Mesenchymal stem cell (in vitro differentiated cells and primary cell): ENCODE measurements at regions not wholly inside any gene's neighbourhood (a gene's known extent, or its start where the extent isn't known, plus 50 kb on each side); places are given as distances from the start of the nearest gene placed in this dataset.
"Not testable (repeated sequence)": the region's sequence is repeated elsewhere in the genome, so short reads cannot be mapped to it uniquely, and the experiment has no call there.

Source experiments
- DNase-seq: peaks from one replicate; pipeline ENCODE4 v3.0.0-alpha.2; 2013
- H2AFZ ChIP-seq: one replicate; pipeline ENCODE4 v1.6.1; 2013; ENCODE audit warnings: low read depth, mild to moderate bottlenecking, control low read depth, inconsistent platforms, low read length, moderate library complexity
- H2AK5ac ChIP-seq: 2 replicates; pipeline ENCODE4 v1.6.1; 2013; ENCODE audit warnings: low read length, moderate library complexity, mild to moderate bottlenecking, inconsistent platforms; ENCODE audit not compliant: severe bottlenecking
- H2BK120ac ChIP-seq: one replicate; pipeline ENCODE4 v1.6.1; 2013; ENCODE audit warnings: low read depth, mild to moderate bottlenecking, inconsistent platforms, low read length, moderate library complexity
- H2BK12ac ChIP-seq, 2 experiments: one replicate each; pipeline ENCODE4 v1.6.1; 2013; ENCODE audit warnings: inconsistent platforms in 2 of 2, low read length in 2 of 2, mild to moderate bottlenecking in 2 of 2, moderate library complexity in 2 of 2, control low read depth in 1 of 2
- H2BK15ac ChIP-seq: one replicate; pipeline ENCODE4 v1.6.1; 2013; ENCODE audit warnings: mild to moderate bottlenecking, low read depth, inconsistent platforms; ENCODE audit not compliant: poor library complexity, severe bottlenecking
- H2BK5ac ChIP-seq: 2 replicates; pipeline ENCODE4 v1.6.1; 2013; ENCODE audit warnings: low read depth, mild to moderate bottlenecking, low read length, control low read depth, inconsistent platforms; ENCODE audit not compliant: poor library complexity, severe bottlenecking
- H3K14ac ChIP-seq, 2 experiments: one replicate each; pipeline ENCODE4 v1.6.1; 2013; ENCODE audit warnings: inconsistent platforms in 2 of 2, low read length in 2 of 2, control low read depth in 1 of 2, mild to moderate bottlenecking in 1 of 2, moderate library complexity in 1 of 2
- H3K18ac ChIP-seq, 2 experiments: one replicate each; pipeline ENCODE4 v1.6.1; 2013; ENCODE audit warnings: inconsistent platforms in 2 of 2, low read length in 2 of 2, control low read depth in 1 of 2, low read depth in 1 of 2, mild to moderate bottlenecking in 1 of 2
- H3K23ac ChIP-seq, 2 experiments: one replicate each; pipeline ENCODE4 v1.6.1; 2013; ENCODE audit warnings: inconsistent platforms in 2 of 2, low read length in 2 of 2, mild to moderate bottlenecking in 2 of 2, moderate library complexity in 2 of 2, control low read depth in 1 of 2
- H3K27ac ChIP-seq: 2 replicates; pipeline ENCODE4 v1.5.1; 2013; ENCODE audit warnings: mild to moderate bottlenecking, moderate library complexity, low read length, control low read depth, inconsistent platforms; ENCODE audit not compliant: poor library complexity, severe bottlenecking
- H3K27me3 ChIP-seq, 2 experiments: 2 replicates each; pipeline versions ENCODE4 v1.6.1 to v1.7.0; 2013; ENCODE audit warnings: low read length in 2 of 2, mild to moderate bottlenecking in 2 of 2, moderate library complexity in 2 of 2, control low read depth in 1 of 2, inconsistent platforms in 1 of 2; ENCODE audit not compliant: control insufficient read depth in 1 of 2, insufficient read depth in 1 of 2
- H3K36me3 ChIP-seq, 2 experiments: 2 replicates each; pipeline versions ENCODE4 v1.6.1 to v1.7.0; 2013; ENCODE audit warnings: low read length in 2 of 2, control low read depth in 1 of 2, inconsistent platforms in 1 of 2, low read depth in 1 of 2, mild to moderate bottlenecking in 1 of 2; ENCODE audit not compliant: insufficient read depth in 2 of 2, control insufficient read depth in 1 of 2
- H3K4ac ChIP-seq, 2 experiments: one replicate each; pipeline ENCODE4 v1.6.1; 2013; ENCODE audit warnings: inconsistent platforms in 2 of 2, low read length in 2 of 2, mild to moderate bottlenecking in 2 of 2, moderate library complexity in 2 of 2, control low read depth in 1 of 2, low read depth in 1 of 2
- H3K4me1 ChIP-seq: 2 replicates; pipeline ENCODE4 v1.6.1; 2013; ENCODE audit warnings: low read depth, low read length, control low read depth; ENCODE audit not compliant: control insufficient read depth, insufficient read depth
- H3K4me2 ChIP-seq: 2 replicates; pipeline ENCODE4 v1.6.1; 2013; ENCODE audit warnings: low read length, mild to moderate bottlenecking, inconsistent platforms; ENCODE audit not compliant: poor library complexity, severe bottlenecking
- H3K4me3 ChIP-seq, 2 experiments: 2 replicates each; pipeline versions ENCODE4 v1.5.1 to v1.7.0; 2013; ENCODE audit warnings: low read length in 2 of 2, mild to moderate bottlenecking in 2 of 2, control low read depth in 1 of 2, low read depth in 1 of 2; ENCODE audit not compliant: insufficient read depth in 1 of 2
- H3K79me1 ChIP-seq: replicated peaks from 2 replicates; pipeline ENCODE4 v1.6.1; 2013; ENCODE audit warnings: mild to moderate bottlenecking, control low read depth, low read length, inconsistent platforms; ENCODE audit not compliant: poor library complexity, severe bottlenecking
- H3K9ac ChIP-seq: 2 replicates; pipeline ENCODE4 v1.7.0; 2013; ENCODE audit warnings: mild to moderate bottlenecking, low read length, moderate library complexity
- H3K9me3 ChIP-seq: 2 replicates; pipeline ENCODE4 v1.7.0; 2013; ENCODE audit warnings: mild to moderate bottlenecking, low read length; ENCODE audit not compliant: control insufficient read depth
- H4K8ac ChIP-seq: one replicate; pipeline ENCODE4 v1.6.1; 2013; ENCODE audit warnings: inconsistent platforms, mild to moderate bottlenecking, low read length, moderate library complexity
- H4K91ac ChIP-seq: one replicate; pipeline ENCODE4 v1.6.1; 2013; ENCODE audit warnings: mild to moderate bottlenecking, low read length, inconsistent platforms
- WGBS: methylation state at CpG from one replicate; pipeline ENCODE4 v1.1.7; 2013; ENCODE audit warnings: mixed read lengths; 5-methylcytosine and 5-hydroxymethylcytosine counted together

GRCh38 chr13:72555601-72556000 is 171.8 kb downstream of the MZT1 start:
- H4K91ac ChIP-seq = no peak overlapping the region
- H3K18ac ChIP-seq = no peak overlapping the region
- H3K14ac ChIP-seq = no peak overlapping the region
- H2BK15ac ChIP-seq = no peak overlapping the region
- H3K27ac ChIP-seq = no peak overlapping the region
- H2AK5ac ChIP-seq = no peak overlapping the region
- no peak overlapping the region for H2AFZ ChIP-seq
- no peaks in the 10 kb centered on the region for H3K27me3 ChIP-seq
- 53% methylated on average over 1 of the region's 3 CpGs for WGBS
- no peak overlapping the region for H3K4ac ChIP-seq
- no peak for DNase-seq
- H3K4me2 ChIP-seq = no peak overlapping the region
- H2BK12ac ChIP-seq = no peak overlapping the region
- H3K4me1 ChIP-seq = no peaks in the 10 kb centered on the region
- no peak overlapping the region for H3K4me3 ChIP-seq
- no peaks in the 10 kb centered on the region for H3K79me1 ChIP-seq
- no peaks in the 10 kb centered on the region for H3K36me3 ChIP-seq
- no peak overlapping the region for H3K23ac ChIP-seq
- H4K8ac ChIP-seq = no peak overlapping the region
- H3K9ac ChIP-seq = no peak overlapping the region
- H3K9me3 ChIP-seq = no peaks in the 10 kb centered on the region
- H2BK120ac ChIP-seq = no peak overlapping the region
- H2BK5ac ChIP-seq = no peak overlapping the region

- Histone ChIP-seq H3K4me1 (no peaks in the 10 kb centered on the region), H4K8ac (no peak overlapping the region), H3K23ac (no peak overlapping the region), H2AFZ (no peak overlapping the region), H3K9me3 (no peaks in the 10 kb centered on the region), H3K14ac (no peak overlapping the region), H2BK12ac (no peak overlapping the region), H3K4me2 (no peak overlapping the region), H3K27ac (no peak overlapping the region), H4K91ac (no peak overlapping the region), H3K4me3 (no peak overlapping the region), H2BK5ac (no peak overlapping the region), H3K18ac (no peak overlapping the region), H3K36me3 (no peaks in the 10 kb centered on the region), H3K79me1 (no peaks in the 10 kb centered on the region), H2BK15ac (no peak overlapping the region), H3K4ac (no peak overlapping the region), H2BK120ac (no peak overlapping the region), H2AK5ac (no peak overlapping the region), H3K27me3 (no peaks in the 10 kb centered on the region), H3K9ac (no peak overlapping the region)
- peak; percentile 48 for DNase-seq
- 100% methylated on average over 1 of the region's 3 CpGs for WGBS
Observed at GRCh38 chr13:72552731-72553130, 174.7 kb downstream of the MZT1 start.

- not testable (repeated sequence) for H3K79me1 ChIP-seq, H2BK120ac ChIP-seq, H3K4me3 ChIP-seq, H3K27ac ChIP-seq, H2BK5ac ChIP-seq, H4K91ac ChIP-seq, H2BK12ac ChIP-seq, H3K27me3 ChIP-seq, H2AK5ac ChIP-seq, H3K14ac ChIP-seq, H3K4me1 ChIP-seq, H3K36me3 ChIP-seq, H3K9me3 ChIP-seq, H2AFZ ChIP-seq, H3K9ac ChIP-seq, DNase-seq, H3K4me2 ChIP-seq, H3K23ac ChIP-seq, H4K8ac ChIP-seq, H3K4ac ChIP-seq, H2BK15ac ChIP-seq, H3K18ac ChIP-seq
- no CpG with 5 or more reads among the region's 1 CpG for whole genome bisulfite sequencing
Observed at GRCh38 chr13:72545895-72546294, 181.5 kb downstream of the MZT1 start.

- no peaks in the 10 kb centered on the region for H3K36me3 ChIP-seq
- H2BK15ac ChIP-seq = no peak overlapping the region
- no peak overlapping the region for H3K27ac ChIP-seq
- no peak overlapping the region for H2BK5ac ChIP-seq
- H3K9ac ChIP-seq = no peak overlapping the region
- no peak overlapping the region for H3K4ac ChIP-seq
- no peaks in the 10 kb centered on the region for H3K27me3 ChIP-seq
- H2AK5ac ChIP-seq = no peak overlapping the region
- no peak overlapping the region for H3K18ac ChIP-seq
- no peak overlapping the region for H4K91ac ChIP-seq
- H3K23ac ChIP-seq = no peak overlapping the region
- no peak overlapping the region for H2AFZ ChIP-seq
- WGBS = 81% methylated on average over 3 of the region's 4 CpGs
- H2BK120ac ChIP-seq = no peak overlapping the region
- no peak overlapping the region for H3K4me2 ChIP-seq
- no peak overlapping the region for H3K14ac ChIP-seq
- H3K9me3 ChIP-seq = peaks cover 4% of the 10 kb centered on the region
- no peaks in the 10 kb centered on the region for H3K4me1 ChIP-seq
- H3K4me3 ChIP-seq = no peak overlapping the region
- no peak overlapping the region for H4K8ac ChIP-seq
- no peak overlapping the region for H2BK12ac ChIP-seq
- H3K79me1 ChIP-seq = no peaks in the 10 kb centered on the region
- no peak for DNase-seq
Observed at GRCh38 chr13:72545030-72545719, 182.3 kb downstream of the MZT1 start.
